NB4 (cell line): ENCODE measurements at regions not wholly inside any gene's neighbourhood (a gene's known extent, or its start where the extent isn't known, plus 50 kb on each side); places are given as distances from the start of the nearest gene placed in this dataset.
A peak's percentile ranks its signal among the peaks of the same experiment; 100 is the strongest.
"Not testable (repeated sequence)": the region's sequence is repeated elsewhere in the genome, so short reads cannot be mapped to it uniquely, and the experiment has no call there.

Source experiments
- DNase-seq: peaks from one replicate; pipeline ENCODE4 v3.0.0; 2010; ENCODE audit warnings: low read depth
- H3K4me3 ChIP-seq: one replicate; pipeline ENCODE4 v1.5.1; 2011; ENCODE audit warnings: mild to moderate bottlenecking, low read depth, low read length, moderate library complexity
- MYC ChIP-seq: IDR thresholded peaks from 2 replicates; pipeline ENCODE4 v1.6.1; 2011; ENCODE audit warnings: low read depth, low read length
- POLR2A ChIP-seq: IDR thresholded peaks from 2 replicates; pipeline ENCODE4 v1.6.1; 2011; ENCODE audit warnings: mild to moderate bottlenecking; ENCODE audit not compliant: insufficient read length; ENCODE audit errors: extremely low read depth
- TF ChIP-seq, protein P1 (sequence below): IDR thresholded peaks from one replicate; pipeline ENCODE4 v1.5.1; 2012; ENCODE audit warnings: low read depth, low read length
- TF ChIP-seq, protein P2 (sequence below): IDR thresholded peaks from 2 replicates; pipeline ENCODE4 v1.6.1; 2011; ENCODE audit warnings: low read depth, low read length

DNA sequence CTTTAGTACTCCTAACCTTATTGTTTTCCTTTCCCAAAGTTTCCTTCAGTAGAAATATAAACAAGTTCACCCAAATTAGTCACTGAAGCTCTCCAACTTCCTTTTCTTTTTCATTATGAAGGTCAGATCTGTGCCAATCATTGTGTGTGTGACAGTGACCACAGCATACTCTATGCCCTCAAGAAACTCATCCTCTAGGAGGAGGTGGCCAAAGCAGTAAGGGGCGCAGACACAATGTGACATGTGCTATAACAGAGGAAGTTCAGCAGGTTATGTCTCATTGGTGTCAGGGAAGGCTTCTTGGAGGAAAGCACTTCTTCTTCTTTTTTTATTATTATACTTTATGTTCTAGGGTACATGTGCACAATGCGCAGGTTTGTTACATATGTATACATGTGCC, 60.0 kb upstream of the PSME4 start:
- no peak overlapping the region for H3K4me3 ChIP-seq
- peak; percentile 15 for DNase-seq
- no peak for TF ChIP-seq MYC
- no peak for TF ChIP-seq POLR2A
- TF ChIP-seq, protein P1, sequence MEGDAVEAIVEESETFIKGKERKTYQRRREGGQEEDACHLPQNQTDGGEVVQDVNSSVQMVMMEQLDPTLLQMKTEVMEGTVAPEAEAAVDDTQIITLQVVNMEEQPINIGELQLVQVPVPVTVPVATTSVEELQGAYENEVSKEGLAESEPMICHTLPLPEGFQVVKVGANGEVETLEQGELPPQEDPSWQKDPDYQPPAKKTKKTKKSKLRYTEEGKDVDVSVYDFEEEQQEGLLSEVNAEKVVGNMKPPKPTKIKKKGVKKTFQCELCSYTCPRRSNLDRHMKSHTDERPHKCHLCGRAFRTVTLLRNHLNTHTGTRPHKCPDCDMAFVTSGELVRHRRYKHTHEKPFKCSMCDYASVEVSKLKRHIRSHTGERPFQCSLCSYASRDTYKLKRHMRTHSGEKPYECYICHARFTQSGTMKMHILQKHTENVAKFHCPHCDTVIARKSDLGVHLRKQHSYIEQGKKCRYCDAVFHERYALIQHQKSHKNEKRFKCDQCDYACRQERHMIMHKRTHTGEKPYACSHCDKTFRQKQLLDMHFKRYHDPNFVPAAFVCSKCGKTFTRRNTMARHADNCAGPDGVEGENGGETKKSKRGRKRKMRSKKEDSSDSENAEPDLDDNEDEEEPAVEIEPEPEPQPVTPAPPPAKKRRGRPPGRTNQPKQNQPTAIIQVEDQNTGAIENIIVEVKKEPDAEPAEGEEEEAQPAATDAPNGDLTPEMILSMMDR = no peak
- TF ChIP-seq, protein P2, sequence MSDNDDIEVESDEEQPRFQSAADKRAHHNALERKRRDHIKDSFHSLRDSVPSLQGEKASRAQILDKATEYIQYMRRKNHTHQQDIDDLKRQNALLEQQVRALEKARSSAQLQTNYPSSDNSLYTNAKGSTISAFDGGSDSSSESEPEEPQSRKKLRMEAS = no peak

DNA sequence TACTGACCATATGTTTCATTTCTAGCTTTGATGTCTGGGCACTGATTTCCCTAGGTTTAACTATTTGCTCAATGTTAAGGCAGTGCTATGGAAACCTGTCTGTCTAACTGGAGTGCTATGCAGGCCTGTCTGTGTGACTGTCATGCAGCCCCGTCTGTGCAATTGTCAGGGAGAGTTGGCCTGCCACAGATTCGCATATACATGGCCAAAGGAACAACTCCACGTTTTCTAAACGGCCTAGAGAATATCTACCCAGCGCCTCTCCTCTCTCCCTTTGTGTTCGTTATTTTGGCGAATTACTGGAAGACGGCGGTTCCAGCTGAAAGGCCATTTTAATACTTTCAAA, 59.6 kb upstream of the PSME4 start:
- no peak overlapping the region for H3K4me3 ChIP-seq
- TF ChIP-seq, protein P2 = no peak
- no peak for TF ChIP-seq POLR2A
- TF ChIP-seq, protein P1 = no peak
- TF ChIP-seq MYC = no peak
- no peak for DNase-seq

DNA sequence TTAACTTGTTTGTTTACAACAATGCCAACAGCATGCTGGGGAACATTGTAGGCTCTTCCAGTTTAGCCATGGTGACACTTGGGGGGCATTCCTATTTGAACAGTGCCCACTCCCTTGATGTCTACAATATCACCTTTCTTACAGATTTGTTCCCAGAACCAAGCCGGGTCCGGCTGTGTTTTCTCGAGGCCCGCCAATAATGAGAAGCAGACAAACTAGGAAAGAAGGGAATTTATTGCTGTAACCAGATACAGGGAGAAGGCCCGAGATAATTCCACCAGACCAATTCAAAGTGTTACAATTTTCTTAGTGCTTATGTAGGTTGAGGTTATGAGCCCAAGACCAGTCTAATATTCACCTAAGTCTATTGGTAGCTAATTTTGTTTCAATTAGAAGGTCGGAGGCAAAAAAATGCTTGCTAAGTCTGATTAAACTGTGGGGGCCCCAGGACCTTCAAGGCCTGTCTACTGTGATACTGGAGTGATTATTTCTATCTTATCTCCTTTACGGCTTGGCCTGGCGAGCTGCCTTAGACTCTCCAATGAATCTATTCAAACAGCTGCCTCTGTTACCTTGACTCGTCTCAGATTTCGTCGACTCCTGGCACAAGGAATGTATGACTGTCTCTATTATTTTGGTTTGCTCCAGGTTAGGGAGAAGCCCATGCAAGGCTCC, 59.1 kb upstream of the PSME4 start:
- TF ChIP-seq, protein P2 = no peak
- TF ChIP-seq, protein P1 = no peak
- TF ChIP-seq POLR2A (no peak), MYC (no peak)
- no peak overlapping the region for H3K4me3 ChIP-seq
- no peak for DNase-seq

DNA sequence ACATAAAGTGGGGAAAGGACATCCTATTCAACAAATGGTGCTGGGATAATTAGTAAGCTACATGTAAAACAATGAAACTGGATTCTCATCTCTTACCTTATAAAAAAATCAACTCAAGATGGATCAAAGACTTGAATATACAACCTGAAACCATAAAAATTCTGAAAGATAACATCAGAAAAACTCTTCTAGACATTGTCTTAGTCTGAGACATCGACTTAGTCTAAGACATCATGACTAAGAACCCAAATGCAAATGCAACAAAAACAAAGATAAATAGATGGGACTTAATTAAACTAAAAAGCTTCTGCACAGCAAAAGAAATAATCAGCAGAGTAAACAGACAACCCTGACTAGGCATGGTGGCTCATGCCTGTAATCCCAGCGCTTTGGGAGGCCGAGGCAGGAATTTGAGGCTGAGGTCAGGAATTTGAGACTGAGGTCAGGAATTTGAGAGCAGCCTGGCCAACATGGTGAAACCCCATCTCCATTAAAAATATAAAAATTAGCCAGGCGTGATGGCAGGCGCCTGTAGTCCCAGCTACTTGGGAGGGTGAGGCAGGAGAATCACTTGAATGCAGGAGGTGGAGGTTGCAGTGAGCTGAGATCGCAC, 54.8 kb upstream of the PSME4 start:
- H3K4me3 ChIP-seq, DNase-seq: not testable (repeated sequence)

DNA sequence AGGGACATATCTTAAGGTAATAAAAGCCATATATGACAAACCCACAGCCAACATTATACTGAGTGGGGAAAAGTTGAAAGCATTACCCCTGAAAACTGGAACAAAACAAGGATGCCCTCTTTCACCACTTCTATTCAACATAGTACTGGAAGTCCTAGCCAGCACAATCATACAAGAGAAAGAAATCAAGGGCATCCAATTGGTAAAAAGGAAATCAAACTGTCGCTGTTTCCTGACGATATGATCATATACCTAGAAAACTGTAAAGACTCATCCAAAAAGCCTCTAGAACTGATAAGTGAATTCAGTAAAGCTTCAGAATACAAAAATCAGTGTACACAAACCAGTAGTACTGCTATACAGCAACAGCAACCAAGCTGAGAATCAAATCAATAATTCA, 53.8 kb upstream of the PSME4 start:
- TF ChIP-seq POLR2A = no peak
- TF ChIP-seq MYC = no peak
- TF ChIP-seq, protein P2 = no peak
- TF ChIP-seq, protein P1 = no peak
- no peak overlapping the region for H3K4me3 ChIP-seq
- no peak for DNase-seq

DNA sequence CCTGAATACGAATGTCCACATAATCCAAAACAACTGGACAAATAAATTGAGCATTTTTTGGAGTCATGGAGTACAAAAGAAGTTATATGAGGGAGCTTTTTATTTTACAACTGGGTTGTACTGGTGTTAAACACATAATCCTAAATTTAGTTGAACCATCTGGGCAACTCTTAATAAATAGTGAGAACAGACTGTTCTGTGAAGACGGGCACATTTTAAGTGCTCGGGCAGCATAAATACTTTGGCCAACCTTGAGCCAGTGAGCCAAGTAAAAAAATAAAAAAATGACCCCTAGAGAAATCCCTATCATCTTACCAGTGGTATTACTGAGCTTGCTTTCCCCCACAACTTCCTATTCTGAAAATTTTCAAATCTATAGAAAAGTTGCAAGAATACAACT, 50.9 kb upstream of the PSME4 start:
- no peak for DNase-seq
- TF ChIP-seq POLR2A (no peak), MYC (no peak)
- TF ChIP-seq, protein P2 = no peak
- TF ChIP-seq, protein P1 = no peak
- H3K4me3 ChIP-seq = no peak overlapping the region
